A549 (cell line): ENCODE measurements at regions not wholly inside any gene's neighbourhood (a gene's known extent, or its start where the extent isn't known, plus 50 kb on each side); places are given as distances from the start of the nearest gene placed in this dataset.

Source experiments
- CTCF ChIP-seq: fragments of >200 bp; sonication (Bioruptor Twin); formaldehyde crosslinking; IDR thresholded peaks from 3 replicates; pipeline ENCODE4 v1.5.1; 2016
- HDAC2 ChIP-seq: fragments of 200-600 bp; sonication (generic); IDR thresholded peaks from 2 replicates; pipeline ENCODE4 v1.6.1; 2016
- JUN ChIP-seq, 2 experiments: fragments of >200 bp; sonication (Bioruptor Twin); formaldehyde crosslinking; IDR thresholded peaks; 2 replicates in 1 of 2; 3 replicates in 1 of 2; pipeline ENCODE4 v1.6.1; 2016 to 2017
- KDM1A ChIP-seq: fragments of 200-600 bp; sonication (generic); IDR thresholded peaks from 2 replicates; pipeline ENCODE4 v1.6.1; 2016; ENCODE audit warnings: low read depth, mild to moderate bottlenecking
- POLR2A ChIP-seq: IDR thresholded peaks from 2 replicates; pipeline ENCODE4 v1.6.1; 2012; ENCODE audit warnings: mild to moderate bottlenecking, low read length
- POLR2AphosphoS2 ChIP-seq: conservative IDR thresholded peaks from 2 replicates; pipeline ENCODE4 v1.6.1; 2012; ENCODE audit warnings: low read length, improper control_type of control experiment, inconsistent platforms

DNA sequence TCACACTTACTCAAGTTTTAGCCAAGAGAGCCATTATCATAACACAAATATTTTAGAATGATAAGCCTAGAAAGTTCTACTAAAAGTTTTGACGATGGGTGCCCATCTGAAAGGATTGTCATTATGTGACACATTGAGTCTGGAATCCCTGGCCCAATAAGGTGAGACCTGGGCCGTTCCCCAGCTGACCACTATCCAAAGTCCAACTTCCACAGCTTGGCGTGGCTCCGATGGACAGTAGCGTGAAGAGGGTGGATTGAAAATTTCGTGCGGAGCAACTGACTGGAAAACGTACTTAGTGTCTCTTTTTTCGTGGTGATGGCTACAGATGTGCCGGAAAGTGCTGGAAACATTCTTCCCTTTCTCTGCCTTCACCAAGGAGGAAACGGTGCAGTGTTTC lies 439.0 kb upstream of the ZMIZ1 start:
- TF ChIP-seq POLR2A (no peak), POLR2AphosphoS2 (no peak), CTCF (no peak), KDM1A (no peak), JUN (IDR thresholded peaks at IDR 0.05) (no peak), HDAC2 (no peak)
